HG03575 (cell line): ENCODE measurements at regions not wholly inside any gene's neighbourhood (a gene's known extent, or its start where the extent isn't known, plus 50 kb on each side); places are given as distances from the start of the nearest gene placed in this dataset.

ENCODE experiments used
- ATAC-seq: cut with Tn5 transposase; IDR thresholded peaks from one replicate; pipeline ENCODE4 v1.9.1; 2021; ENCODE audit not compliant: unreplicated experiment, insufficient number of reproducible peaks, low FRiP score; ENCODE audit errors: extremely low read depth

DNA sequence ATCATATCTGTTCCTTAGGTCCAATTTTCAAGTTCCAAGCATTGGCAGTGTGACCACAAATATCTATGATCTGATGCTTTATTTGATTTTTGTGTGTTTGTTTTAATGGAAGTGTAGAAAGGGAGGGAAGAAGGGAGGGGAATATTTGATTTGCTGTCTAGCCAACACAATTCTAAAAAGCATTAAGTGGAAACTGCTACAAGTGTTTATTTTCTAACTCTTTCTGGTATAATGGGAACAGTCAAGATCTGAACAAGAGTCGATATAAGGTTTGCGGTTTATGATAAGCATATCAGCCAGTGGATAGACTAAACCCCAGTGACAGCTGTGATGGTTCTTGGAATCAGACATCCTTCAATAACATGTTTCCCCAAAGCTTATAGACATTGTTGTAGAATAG, 267.8 kb upstream of the SNX7 start:
- no peak for ATAC-seq

DNA sequence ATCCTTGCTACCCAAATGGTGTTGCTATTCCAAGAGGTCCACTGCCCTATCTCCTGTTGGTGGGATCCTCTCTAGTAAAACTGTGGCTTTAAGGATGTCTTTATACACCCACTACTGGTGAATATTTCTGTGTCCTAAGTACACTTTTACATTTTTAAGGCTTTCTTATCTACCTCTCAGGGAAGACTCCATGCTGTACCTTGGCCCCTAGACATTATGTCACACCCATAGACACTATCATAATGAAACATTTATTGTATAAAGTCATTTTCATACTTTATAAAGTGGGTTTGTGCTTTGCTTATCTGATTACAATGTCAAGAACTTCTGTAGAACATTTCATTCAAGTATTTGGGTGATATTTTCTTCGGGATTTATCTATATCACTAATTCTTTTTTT, 270.3 kb upstream of the SNX7 start:
- ATAC-seq: no peak

DNA sequence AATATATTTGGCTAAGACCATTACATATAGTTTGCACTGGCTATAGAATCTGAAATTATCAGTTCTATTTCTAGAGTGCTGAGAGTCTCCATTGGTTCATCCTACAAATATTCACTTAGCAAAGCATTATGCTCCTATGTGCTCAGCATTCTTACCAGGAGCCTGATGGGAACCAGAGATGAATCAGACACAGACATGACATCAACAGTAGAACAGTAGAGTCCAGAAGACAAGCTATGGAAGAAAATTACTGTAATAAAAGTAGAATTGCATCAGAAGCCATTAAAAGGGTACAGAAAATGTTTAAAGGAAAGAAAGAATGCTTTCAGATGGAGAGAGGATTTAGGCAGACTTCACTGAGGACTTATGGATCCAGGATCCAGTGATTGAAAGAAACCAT, 271.7 kb upstream of the SNX7 start:
- ATAC-seq: no peak

DNA sequence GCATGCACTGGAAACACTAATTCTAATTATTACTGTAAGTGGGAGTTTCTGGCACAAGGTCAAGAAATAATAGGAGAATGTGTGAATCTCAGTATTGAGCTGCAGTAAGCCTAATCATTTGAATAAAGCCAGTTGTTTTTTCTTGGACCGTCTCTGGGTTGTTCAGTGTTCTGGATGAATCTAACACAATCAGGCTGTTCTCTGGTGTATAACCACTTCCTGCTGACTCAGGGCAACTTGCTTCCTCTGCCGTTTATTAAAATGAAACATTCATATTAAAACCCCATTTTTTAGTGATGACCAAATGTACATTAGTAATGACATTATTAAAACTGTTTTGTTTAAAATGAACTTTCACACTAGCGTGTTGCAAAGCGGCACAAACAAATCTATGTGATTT, 273.1 kb upstream of the SNX7 start:
- ATAC-seq: peak; percentile 76

DNA sequence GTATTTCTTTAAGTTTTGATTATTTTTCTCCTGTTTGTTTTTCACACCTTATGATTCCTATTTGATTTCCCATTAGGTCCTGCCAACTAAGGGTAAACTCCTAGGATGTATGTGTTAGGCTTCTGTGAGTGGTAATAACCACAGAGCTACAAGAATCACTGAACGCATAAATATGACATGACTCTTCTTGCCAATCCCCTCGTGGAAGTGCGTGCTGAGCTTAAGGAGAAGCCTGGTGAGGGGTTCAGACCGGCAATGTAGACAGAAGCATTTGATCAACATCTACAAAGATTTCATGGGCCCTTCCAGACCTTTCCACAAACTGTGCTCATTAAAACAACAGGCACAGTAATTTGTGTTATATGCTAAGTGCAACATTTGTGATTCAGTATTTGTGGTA, 273.8 kb upstream of the SNX7 start:
- no peak for ATAC-seq

DNA sequence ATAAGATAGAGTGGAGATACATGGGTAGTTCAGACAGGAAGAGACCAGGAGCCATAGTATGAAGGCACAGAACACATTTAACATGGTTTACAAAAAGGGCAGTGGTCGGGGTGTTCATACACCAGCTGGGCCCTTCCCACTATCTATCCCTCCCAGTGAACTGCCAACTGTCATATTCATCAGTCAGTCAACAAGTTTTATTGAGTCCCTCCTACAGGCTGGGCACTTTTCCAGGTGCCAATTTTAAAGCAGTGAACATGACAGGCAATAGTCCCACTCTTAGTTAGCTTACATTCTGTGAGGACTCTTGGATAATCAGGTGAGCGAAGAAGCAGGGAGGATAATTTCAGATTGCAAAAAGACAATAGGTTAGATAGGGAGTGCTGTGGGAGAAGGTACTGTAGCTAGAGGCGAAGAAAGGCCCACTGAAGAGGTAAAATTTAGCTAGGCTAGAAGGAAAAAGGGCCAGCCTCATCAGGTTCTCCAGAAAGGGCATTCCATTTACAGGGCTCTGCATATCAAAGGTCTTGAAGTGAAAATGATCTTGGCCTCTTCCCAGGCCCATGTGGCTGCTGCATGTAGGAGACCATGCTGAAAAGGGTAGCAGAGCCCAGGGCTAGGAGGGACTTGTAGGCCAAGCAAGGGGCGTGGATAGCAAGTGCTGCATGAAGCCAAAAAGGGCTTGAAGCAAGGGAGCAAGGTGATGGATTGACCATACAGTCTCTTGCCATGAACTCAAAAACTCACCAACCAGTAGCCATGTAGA, 274.7 kb upstream of the SNX7 start:
- no peak for ATAC-seq

DNA sequence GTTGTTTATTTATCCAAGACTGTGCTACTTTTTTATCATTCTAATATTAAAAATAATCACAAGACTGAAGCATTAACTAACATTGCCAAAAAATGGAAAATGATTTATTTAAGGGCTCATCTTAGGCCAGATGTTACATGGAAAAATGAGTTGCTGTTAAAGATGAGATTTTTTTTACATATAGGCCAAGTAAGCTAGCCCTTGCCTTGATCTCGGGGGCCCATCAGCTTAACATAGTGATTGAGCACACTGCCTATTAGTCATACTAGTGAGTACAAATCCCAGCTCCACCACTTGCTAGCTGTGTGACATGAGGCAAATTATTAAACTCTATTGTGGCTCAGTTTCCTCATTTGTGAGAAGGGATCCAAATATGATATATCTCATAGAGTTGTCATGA, 275.9 kb upstream of the SNX7 start:
- no peak for ATAC-seq

DNA sequence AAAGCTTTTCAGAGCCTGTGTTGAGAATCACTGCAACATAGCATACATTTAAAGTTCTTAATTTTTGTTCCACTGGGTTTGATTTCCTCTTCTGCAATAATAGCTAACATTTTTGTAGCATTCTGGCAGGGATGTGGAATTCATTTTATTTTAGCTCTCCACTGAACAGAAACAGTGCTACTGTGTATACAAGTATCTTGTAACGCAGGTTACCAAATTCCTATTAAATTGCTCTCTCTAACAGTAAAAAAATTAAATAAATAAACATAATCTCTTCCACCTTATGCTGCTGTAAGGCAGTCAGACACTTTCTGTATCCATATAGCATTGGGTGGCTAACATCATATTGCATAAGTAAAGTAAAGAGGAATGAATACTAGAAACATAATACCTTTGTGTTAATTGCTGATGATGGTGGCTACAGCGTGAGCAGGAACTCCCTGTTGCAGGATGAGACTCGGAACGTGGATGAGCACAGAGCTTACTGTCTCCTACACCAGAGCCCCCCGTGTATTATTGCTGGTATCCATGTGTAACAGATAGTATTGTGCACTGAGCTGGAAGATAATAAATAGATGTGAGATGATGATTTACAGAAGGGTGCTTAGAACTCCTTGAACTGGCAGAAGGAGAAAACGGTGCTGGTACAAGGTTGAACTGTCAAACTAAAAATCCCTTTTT, 276.9 kb upstream of the SNX7 start:
- ATAC-seq: no peak

DNA sequence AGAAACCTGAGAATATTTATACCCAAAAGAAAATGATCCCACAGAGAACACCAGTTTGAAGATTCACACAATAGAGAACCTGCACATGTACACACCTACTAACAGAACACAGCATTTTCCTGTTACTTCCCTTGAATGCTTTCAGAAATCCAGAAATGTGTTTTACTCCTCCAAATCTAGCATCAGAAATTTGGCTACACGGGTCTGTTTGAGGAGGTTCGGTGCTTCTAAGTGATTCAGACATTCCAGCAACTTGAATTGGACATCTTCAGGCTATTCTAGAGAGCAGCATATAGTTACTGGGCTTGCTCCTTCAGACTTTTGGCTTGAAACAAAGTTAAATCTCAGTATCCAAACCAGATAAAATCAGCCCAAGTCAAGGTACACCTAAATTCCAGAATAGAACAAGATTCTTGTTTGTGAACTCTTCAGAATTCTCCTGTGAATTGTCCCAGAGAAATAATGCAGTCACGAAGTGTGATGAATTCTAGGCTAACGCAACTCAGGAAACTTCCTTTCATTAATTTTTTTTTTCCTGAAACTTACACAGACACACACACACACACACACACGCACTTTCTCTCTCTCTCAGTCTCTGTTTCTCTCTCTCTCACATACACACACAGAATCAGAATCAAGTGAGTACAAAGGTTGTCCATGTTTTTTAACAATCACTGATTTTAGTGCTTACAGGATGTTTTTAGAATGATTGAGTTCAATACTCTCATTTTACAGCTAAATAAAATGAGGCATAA, 278.4 kb upstream of the SNX7 start:
- ATAC-seq: no peak

DNA sequence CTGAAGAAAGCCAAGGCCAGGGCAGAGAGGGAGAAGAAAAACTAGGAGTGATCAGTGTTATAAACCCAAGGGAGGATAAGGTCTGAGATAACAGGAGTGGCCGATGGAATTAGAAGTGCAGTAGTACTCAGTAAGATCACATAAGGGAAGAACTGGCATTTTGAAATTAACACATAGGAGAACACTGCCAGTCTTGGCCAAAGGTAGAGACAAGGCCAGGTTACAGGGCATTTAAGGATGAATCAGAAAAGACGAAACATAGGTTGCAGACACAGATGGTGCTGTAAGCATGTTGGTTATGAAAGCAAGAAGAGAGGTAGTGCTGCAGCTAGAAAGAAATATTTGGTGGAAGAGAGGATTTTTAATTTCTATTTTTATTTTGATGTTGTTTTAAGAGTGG, 278.9 kb upstream of the SNX7 start:
- ATAC-seq: no peak

DNA sequence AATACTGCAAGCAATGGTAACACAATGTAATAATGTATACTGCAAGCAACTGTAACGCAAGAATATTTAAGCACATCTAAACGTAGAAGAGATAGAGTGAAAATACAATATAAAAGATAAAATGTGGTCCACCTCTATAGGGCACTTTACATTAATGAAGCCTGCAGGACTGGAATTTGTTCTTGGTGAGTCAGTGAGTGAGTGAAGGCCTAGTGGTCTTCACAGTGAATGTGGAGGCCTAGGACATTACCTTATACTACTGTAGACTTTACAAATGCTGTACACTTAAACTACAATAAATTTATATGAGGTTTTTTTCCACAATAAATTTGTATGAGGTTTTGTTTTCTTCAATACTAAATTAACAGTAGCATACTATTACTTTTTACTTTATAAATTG, 287.4 kb upstream of the SNX7 start:
- ATAC-seq: no peak

DNA sequence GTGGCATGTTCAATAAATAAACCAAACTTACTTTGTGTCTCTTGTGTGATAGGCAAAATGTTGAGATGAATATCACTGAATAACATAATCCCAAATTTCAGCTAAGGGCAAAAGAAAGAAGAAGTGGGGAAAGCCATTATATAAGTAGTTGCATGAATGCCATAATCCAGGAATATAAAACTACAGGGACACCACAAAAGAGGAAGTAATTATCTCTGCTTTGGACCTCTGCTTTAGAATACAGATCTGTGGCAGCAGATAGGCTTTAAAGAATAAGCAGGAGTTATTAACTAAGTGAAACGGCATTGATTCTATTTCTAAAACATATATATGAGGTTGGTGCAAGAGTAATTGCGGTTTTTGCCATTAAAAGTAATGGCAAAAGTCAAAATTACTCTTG, 288.5 kb upstream of the SNX7 start:
- no peak for ATAC-seq

DNA sequence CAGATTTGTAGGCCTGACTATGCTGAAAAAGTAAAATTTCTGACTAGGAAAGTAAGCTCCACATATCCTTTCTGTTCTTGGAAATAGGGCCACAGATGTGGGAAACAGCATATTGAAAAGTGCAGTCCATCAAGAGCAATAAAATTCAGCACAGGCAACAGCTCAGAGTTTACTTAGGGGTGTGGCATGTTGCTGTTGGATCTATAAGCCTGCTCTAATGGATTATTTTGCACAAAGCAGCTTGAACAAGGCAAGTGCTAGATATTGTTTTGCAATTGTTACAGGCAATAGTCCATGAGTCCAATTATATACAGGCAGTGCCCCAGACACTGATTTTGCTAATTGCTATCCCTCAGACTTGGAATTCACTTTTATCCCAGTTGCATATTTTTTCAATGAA, 289.8 kb upstream of the SNX7 start:
- no peak for ATAC-seq

DNA sequence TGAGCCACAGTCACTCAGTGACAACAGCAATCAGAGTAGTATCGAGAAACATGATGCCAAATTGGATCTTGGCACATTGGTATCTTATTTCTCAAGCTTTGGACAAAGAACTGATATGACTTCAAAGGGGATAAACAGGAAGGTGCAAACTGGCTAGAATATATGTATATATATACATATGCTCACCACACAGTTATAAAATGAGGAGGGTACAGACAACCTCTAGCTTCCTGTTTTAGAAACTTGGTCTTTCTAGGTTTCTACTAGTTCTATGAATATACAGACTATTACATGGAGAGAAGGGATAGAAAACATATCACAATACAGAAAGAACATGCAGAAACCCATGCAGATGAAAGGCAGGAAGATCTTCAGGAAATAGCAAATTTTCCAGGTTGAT, 292.1 kb upstream of the SNX7 start:
- no peak for ATAC-seq

DNA sequence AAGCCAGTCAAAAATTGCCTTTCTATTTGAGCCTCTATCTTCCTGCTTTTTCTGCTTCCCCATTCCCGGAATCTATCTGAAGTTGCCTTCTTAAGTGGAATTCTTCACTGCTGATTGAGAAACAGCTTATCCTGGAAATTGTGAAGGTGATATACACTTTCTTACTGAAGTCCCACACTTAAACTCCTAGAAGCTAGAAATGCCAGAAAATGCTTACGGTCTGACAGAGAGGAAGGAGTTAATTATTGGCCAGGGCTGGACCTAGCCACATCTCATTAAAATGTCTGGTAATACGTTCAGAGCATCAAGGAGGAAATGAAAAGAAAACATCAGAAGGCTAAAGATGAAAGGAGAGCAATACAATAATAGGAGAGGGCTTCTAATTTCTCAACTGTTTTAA, 292.5 kb upstream of the SNX7 start:
- ATAC-seq: no peak

DNA sequence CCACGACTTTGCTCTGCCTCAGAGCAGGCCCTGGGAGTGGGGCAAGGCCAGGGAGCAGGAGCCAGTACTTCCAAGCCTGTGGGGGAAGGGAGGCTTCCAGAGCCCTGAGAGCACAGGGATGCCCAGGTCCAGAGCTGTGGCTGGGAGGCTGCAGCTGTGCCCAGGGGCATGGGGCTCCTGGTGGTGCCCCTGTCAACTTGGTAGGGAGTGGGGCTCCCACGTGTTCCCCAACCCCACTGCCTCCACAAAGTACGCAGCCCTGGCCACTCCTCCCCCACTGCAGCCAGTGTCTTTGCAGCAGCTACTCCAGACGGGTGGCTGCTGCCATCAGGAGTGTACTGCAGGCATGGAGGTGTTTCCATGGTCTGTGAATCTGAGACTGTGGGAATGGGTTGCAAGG, 294.1 kb upstream of the SNX7 start:
- no peak for ATAC-seq

DNA sequence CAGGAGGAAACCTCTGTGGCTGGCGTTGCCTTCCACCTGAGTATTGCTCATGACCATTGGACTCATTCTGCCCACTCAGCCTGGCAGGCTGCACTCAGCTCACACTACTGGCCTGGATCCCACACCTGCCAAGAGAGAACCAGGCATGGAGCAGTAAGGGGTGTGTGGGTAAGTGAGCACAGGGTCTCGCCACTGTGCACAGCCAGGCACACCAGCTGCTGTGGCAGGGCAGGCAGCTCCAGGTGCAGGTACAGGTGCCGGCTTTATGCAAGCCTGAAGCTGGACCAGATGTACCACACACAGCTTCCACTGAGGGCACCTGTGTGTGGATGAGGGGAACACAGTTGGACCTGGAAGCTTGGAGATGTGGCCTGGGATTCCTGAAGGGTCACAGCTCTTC, 295.2 kb upstream of the SNX7 start:
- ATAC-seq: no peak

DNA sequence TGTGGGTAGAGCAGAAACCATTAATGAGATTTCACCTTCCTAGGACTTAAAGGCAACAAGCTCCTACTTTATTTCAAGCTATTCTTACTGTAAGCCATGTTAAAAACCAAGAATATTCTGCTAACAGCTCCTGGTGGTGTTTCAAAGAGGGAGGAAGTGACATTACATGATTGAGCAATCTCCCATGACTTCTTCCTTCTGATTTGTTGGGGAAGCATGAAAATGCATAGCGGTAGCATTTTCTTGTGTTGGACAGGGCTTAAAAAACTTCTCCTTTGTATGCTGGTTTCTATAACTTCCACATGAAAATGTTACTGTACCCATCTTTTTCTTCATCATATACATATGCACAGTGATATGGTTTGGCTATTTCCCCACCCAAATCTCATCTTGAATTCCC, 297.0 kb upstream of the SNX7 start:
- no peak for ATAC-seq

DNA sequence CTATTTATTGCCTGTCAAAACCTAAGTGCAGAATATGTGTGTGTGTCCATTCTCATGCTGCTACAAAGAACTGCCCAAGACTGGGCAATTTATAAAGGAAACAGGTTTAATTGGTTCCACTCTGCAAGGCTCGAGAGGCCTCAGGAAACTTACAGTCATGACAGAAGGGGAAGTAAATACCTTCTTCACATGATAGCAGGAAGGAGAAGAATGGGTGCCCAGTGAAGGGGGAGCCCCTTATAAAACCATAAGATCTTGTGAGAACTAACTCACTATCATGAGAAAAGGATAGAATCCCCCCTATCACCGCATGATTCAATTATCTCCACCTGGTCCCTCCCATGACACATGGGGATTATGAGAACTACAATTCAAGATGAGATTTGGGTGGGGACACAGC, 300.7 kb upstream of the SNX7 start:
- no peak for ATAC-seq

DNA sequence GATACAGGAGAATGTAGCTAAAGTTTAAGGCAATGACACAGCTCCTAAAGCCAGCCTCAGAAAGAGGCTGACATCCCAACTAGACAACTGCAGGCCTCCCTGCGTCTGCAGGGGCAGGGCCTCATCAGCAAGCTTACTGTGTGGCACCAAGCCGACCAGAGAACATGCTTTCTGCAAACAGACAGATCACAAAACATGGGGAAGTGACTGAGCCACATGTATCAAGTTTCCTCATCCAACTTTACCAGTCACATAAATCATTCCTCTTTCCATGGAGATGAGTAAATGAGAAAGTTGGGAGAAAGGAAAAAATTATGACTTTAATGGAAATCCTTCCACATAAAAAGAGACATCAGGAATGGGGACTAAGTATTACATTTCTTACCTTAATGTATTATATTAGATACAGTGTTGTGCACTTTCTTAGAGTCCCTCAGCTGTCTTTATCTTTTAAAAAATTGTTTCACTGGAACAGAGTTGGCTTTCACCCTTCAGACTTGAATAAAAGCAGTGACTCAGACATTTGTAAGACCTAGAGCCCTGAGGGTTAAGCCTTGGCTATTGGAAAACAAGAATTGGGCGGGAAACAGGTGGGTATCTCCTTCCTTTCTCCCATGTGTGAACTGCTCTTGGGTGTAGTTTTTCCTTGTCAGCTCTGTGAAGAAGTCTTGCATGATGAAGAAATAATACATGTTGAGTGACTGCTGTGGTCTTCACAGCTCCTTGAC, 305.7 kb upstream of the SNX7 start:
- no peak for ATAC-seq
